G401.6 (cell line): ENCODE measurements at regions not wholly inside any gene's neighbourhood (a gene's known extent, or its start where the extent isn't known, plus 50 kb on each side); places are given as distances from the start of the nearest gene placed in this dataset.
A peak's percentile ranks its signal among the peaks of the same experiment; 100 is the strongest.
"Not testable (repeated sequence)": the region's sequence is repeated elsewhere in the genome, so short reads cannot be mapped to it uniquely, and the experiment has no call there.

Source experiments
- FAIRE-seq: peaks from 2 replicates; lab custom pipeline; 2012; peaks lifted over from hg19 to GRCh38; lab: Jason Lieb, UNC

GRCh38 chr21:13514308-13514707, 95.3 kb upstream of the POTED start:
- FAIRE-seq = not testable (repeated sequence)

GRCh38 chr21:13515980-13516379, 93.6 kb upstream of the POTED start:
- FAIRE-seq = not testable (repeated sequence)

- FAIRE-seq = not testable (repeated sequence)
Observed at GRCh38 chr21:13519971-13520370, 89.6 kb upstream of the POTED start.

GRCh38 chr21:13525015-13525414, 84.6 kb upstream of the POTED start:
- not testable (repeated sequence) for FAIRE-seq

GRCh38 chr21:13529082-13529481, 80.5 kb upstream of the POTED start:
- not testable (repeated sequence) for FAIRE-seq

- not testable (repeated sequence) for FAIRE-seq
Observed at GRCh38 chr21:13529674-13530073, 79.9 kb upstream of the POTED start.

GRCh38 chr21:13530697-13531096, 78.9 kb upstream of the POTED start:
- not testable (repeated sequence) for FAIRE-seq

- FAIRE-seq = not testable (repeated sequence)
Observed at GRCh38 chr21:13543482-13543881, 66.1 kb upstream of the POTED start.

- peak; percentile 49 for FAIRE-seq
Observed at GRCh38 chr21:13545525-13545924, 64.1 kb upstream of the POTED start.
